Osteoblast (primary cell): ENCODE measurements at regions not wholly inside any gene's neighbourhood (a gene's known extent, or its start where the extent isn't known, plus 50 kb on each side); places are given as distances from the start of the nearest gene placed in this dataset.

ENCODE experiments used
- DNase-seq: peaks from one replicate; pipeline ENCODE4 v3.0.0; 2011; ENCODE audit warnings: low spot score, mixed read lengths; ENCODE audit not compliant: insufficient read length; ENCODE audit errors: missing footprints
- H2AFZ ChIP-seq: 2 replicates; pipeline ENCODE4 v1.6.0; 2011; ENCODE audit warnings: mild to moderate bottlenecking, low read length
- H3K27ac ChIP-seq: 2 replicates; pipeline ENCODE4 v1.5.1; 2011; ENCODE audit warnings: mild to moderate bottlenecking, low read depth, low read length, moderate library complexity
- H3K27me3 ChIP-seq: 2 replicates; pipeline ENCODE4 v1.6.0; 2012; ENCODE audit warnings: mild to moderate bottlenecking, control low read depth, inconsistent platforms, low read length, moderate library complexity; ENCODE audit not compliant: insufficient read depth
- H3K36me3 ChIP-seq: 2 replicates; pipeline ENCODE4 v1.5.1; 2011; ENCODE audit warnings: mild to moderate bottlenecking, low read length, control low read depth, moderate library complexity; ENCODE audit not compliant: insufficient read depth
- H3K4me1 ChIP-seq: 2 replicates; pipeline ENCODE4 v1.5.1; 2011; ENCODE audit warnings: mild to moderate bottlenecking, low read length, control low read depth, moderate library complexity; ENCODE audit not compliant: insufficient read depth
- H3K4me2 ChIP-seq: 2 replicates; pipeline ENCODE4 v1.6.0; 2011; ENCODE audit warnings: mild to moderate bottlenecking, low read length; ENCODE audit not compliant: insufficient read depth
- H3K4me3 ChIP-seq: fragments of 200-600 bp; sonication (generic); 3 replicates; pipeline ENCODE4 v1.5.1; 2012; ENCODE audit warnings: mild to moderate bottlenecking, low read length, inconsistent platforms; ENCODE audit not compliant: insufficient read depth
- H3K79me2 ChIP-seq: 2 replicates; pipeline ENCODE4 v1.6.0; 2012; ENCODE audit warnings: mild to moderate bottlenecking, low read length, control low read depth, inconsistent platforms; ENCODE audit not compliant: insufficient read depth
- H3K9me3 ChIP-seq: 2 replicates; pipeline ENCODE4 v1.5.1; 2011; ENCODE audit warnings: low read depth, low read length, control low read depth
- H4K20me1 ChIP-seq: 2 replicates; pipeline ENCODE4 v1.6.0; 2012; ENCODE audit warnings: mild to moderate bottlenecking, low read length, control low read depth; ENCODE audit not compliant: insufficient read depth
- TF ChIP-seq, protein P1 (sequence below): IDR thresholded peaks from 2 replicates; pipeline ENCODE4 v1.5.1; 2011; ENCODE audit warnings: mild to moderate bottlenecking, low read depth, low read length, moderate library complexity; ENCODE audit errors: extremely low read depth

- Histone ChIP-seq H3K4me1 (no peaks in the 10 kb centered on the region), H3K9me3 (no peaks in the 10 kb centered on the region), H3K4me2 (no peak overlapping the region), H4K20me1 (no peaks in the 10 kb centered on the region), H3K4me3 (no peak overlapping the region), H3K79me2 (no peaks in the 10 kb centered on the region), H3K27me3 (no peaks in the 10 kb centered on the region), H2AFZ (no peak overlapping the region), H3K36me3 (no peaks in the 10 kb centered on the region), H3K27ac (no peak overlapping the region)
- TF ChIP-seq, protein P1, sequence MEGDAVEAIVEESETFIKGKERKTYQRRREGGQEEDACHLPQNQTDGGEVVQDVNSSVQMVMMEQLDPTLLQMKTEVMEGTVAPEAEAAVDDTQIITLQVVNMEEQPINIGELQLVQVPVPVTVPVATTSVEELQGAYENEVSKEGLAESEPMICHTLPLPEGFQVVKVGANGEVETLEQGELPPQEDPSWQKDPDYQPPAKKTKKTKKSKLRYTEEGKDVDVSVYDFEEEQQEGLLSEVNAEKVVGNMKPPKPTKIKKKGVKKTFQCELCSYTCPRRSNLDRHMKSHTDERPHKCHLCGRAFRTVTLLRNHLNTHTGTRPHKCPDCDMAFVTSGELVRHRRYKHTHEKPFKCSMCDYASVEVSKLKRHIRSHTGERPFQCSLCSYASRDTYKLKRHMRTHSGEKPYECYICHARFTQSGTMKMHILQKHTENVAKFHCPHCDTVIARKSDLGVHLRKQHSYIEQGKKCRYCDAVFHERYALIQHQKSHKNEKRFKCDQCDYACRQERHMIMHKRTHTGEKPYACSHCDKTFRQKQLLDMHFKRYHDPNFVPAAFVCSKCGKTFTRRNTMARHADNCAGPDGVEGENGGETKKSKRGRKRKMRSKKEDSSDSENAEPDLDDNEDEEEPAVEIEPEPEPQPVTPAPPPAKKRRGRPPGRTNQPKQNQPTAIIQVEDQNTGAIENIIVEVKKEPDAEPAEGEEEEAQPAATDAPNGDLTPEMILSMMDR: no peak
- DNase-seq: no peak
These were observed 436.3 kb upstream of the KLF4 start for GRCh38 chr9:107925749-107926297.

DNA sequence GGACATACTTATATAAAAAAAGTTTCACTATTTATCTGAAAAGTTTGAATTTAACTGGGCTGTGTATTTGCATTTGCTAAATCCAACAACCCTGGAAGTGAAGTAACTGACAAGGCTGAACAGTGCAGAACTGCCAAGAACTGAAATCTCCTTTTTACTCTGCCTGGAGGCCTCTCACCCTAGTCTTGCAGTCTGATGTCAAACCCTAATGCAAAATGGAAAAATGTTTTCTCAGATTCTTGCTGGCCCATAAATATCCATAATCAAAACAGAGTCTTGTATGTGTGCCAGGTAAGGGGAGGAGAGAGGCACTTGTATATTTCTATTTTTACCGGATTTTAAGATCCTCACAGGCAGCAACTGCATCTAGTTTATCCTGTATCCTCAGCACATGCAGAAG lies 432.7 kb upstream of the KLF4 start:
- no peak overlapping the region for H2AFZ ChIP-seq
- no peaks in the 10 kb centered on the region for H3K79me2 ChIP-seq
- H3K4me3 ChIP-seq: no peak overlapping the region
- H3K27ac ChIP-seq: no peak overlapping the region
- H4K20me1 ChIP-seq: no peaks in the 10 kb centered on the region
- no peaks in the 10 kb centered on the region for H3K27me3 ChIP-seq
- H3K9me3 ChIP-seq: no peaks in the 10 kb centered on the region
- no peaks in the 10 kb centered on the region for H3K4me1 ChIP-seq
- H3K36me3 ChIP-seq: no peaks in the 10 kb centered on the region
- H3K4me2 ChIP-seq: no peak overlapping the region
- DNase-seq: no peak
- TF ChIP-seq, protein P1: no peak

DNA sequence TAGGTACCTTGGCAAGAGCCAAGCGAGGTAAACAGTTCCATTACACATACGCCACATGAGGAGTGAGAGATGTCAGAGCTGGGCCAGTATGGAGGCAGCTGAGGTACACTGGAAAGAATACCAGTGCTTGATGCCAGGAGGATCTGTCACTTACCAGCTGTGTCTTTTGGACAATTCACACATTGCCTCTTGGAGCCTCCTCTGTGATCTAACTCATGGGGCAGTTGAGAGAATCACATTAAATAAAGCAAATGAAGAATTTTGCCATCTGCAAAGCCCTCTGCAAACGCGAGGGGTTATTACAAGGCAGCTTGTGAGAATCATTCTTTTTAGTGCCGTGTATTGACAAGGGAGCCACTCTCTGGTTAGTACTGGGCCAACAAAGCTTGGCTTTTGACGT lies 429.7 kb upstream of the KLF4 start:
- DNase-seq: no peak
- Histone ChIP-seq H3K4me2 (no peak overlapping the region), H3K27ac (no peak overlapping the region), H3K4me1 (no peaks in the 10 kb centered on the region), H3K79me2 (no peaks in the 10 kb centered on the region), H4K20me1 (no peaks in the 10 kb centered on the region), H2AFZ (no peak overlapping the region), H3K27me3 (no peaks in the 10 kb centered on the region), H3K36me3 (no peaks in the 10 kb centered on the region), H3K9me3 (no peaks in the 10 kb centered on the region), H3K4me3 (no peak overlapping the region)
- TF ChIP-seq, protein P1: no peak

GRCh38 chr9:107918749-107919148 lies 429.2 kb upstream of the KLF4 start:
- Histone ChIP-seq H4K20me1 (no peaks in the 10 kb centered on the region), H3K9me3 (no peaks in the 10 kb centered on the region), H2AFZ (no peak overlapping the region), H3K4me3 (no peak overlapping the region), H3K27me3 (no peaks in the 10 kb centered on the region), H3K36me3 (no peaks in the 10 kb centered on the region), H3K4me1 (no peaks in the 10 kb centered on the region), H3K4me2 (no peak overlapping the region), H3K27ac (no peak overlapping the region), H3K79me2 (no peaks in the 10 kb centered on the region)
- DNase-seq: no peak
- TF ChIP-seq, protein P1: no peak
